NCI-H1694 treated with DMSO at 0.1 percent for 48 hours (cell line): ENCODE measurements at regions not wholly inside any gene's neighbourhood (a gene's known extent, or its start where the extent isn't known, plus 50 kb on each side); places are given as distances from the start of the nearest gene placed in this dataset.

Experiments
- DNase-seq: peaks from one replicate; lab custom pipeline; 2025; lab: John Stamatoyannopoulos, UW

DNA sequence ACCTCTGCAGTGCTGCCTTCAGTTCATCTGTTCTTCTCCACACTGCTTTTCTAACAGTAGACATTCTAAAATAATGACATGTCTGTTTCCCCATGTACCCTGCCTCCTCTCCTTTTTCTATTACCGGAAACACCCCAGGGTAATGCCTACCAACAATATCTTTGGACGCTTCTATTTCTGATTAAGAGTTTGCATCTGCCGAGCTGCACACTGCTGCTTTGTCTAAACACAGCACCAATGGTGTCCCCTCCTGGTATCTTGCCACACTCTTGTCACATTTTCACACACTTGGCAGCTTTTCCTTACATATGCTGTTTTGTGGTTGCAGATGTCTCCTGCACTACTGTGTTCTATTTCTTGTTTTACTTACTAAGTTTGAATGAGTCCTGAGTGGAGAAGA is 288.8 kb downstream of the GRIA2 start:
- DNase-seq = no peak

DNA sequence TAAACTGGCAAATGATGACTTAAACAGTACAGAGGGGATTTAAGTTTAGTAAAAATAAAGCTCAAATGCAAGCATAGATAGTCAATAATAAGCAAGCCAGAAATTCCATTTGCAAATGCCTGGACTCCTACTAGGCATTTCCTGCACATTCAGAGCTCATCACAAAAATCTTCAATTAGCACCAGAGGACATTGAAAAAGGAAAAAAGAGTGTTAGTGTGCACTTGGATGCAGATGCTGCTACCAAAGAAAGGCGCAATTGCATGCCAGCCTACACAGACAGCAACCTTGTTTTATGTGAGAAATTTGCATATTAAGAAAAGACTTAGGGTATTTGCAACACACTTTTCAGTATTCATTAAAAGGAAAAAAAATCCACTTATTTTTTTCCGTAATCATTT is 282.1 kb downstream of the GRIA2 start:
- no peak for DNase-seq

DNA sequence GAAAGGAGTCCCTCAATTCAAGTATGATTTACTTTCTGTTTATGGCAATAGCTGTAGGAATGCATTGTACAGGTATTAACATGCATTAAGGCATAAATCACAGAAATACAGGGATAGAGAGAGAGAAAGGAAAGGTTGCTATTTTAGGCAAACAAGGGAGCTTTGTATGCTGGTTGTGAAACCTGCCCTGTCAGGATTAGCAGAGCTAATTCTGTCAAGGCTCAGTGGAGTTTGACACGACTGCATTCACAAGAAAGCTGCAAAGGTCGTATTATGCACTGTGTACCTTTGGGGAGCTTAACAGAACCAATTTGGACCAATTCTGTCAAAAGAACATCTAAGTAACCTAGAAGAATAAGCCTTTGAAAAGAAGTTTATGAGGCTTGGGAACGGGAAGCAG is 239.3 kb downstream of the GRIA2 start:
- DNase-seq = no peak

DNA sequence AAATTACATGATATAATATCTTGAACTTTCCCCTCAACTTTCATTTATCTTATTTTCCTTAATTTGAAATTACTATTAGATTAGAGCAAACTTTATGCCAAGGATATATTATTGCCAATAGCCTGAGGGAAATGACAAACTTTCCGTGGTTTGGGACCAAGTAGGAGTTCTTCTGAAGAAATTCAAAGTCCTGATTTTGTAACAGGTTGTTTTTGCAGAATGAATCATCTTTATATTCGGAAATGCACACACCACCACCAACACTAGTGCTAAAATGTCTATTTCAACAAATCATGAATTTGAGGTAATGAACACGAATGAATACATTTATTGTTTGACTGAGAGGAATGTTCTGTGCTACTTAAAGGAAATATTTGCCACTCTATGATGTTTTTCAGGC is 226.7 kb downstream of the GRIA2 start:
- DNase-seq = no peak

DNA sequence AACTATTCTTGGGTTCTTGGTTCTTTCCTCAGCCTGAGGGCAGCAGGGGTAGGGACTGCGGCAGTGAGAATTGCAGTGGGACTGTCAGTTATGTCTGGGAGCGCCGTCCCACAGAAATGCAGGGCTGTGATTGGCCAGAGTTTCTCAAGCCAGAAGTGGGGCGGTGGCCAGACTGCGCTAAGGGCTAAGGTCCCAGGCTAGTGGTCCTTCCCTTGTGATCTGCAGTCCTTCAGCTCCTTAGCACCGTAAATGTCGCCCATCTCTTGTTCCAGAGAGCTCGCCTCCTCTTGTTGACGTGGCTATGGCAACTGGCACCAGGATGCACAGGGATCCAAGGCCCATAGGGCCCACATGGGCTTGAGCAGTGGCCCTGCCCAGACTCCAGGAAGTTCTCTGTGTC is 223.5 kb downstream of the GRIA2 start:
- DNase-seq = no peak

DNA sequence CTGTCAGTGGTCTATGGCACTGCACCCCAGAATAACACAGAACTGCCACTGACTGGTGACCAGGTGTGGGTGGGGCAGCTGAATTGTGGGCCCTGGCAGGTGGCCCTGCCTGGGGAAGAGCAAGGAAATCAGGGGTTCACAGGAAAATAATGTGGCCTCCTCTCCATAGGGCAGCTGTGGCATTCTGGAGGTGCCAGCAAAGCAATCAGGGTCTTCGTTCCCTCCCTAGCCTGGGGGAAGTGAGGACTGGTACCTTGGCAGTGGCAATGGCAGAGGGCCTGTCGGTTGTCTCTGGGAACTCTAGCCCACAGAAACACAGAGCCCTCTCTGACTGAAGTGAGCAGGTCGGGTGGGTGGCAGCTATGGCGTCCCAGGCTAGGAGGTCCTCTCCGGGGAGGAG is 223.0 kb downstream of the GRIA2 start:
- DNase-seq = no peak

DNA sequence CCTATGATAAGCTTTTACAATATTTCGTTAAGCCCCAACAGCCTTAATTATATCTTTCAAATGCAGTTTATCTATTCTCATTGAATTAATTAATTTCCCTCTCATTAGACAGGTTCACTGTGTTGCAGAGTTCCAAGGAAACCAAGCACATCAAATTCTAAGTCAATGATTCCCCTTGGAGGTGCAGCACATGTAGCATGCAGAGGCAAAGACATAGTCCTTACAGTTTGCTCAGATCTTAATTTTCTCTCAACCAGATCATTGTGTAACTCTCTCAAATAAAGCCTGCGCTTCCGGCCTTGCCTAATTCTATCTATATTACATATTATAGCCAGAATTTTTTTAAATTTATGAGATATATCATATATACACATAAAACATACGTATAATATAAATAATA is 205.4 kb downstream of the GRIA2 start:
- no peak for DNase-seq

DNA sequence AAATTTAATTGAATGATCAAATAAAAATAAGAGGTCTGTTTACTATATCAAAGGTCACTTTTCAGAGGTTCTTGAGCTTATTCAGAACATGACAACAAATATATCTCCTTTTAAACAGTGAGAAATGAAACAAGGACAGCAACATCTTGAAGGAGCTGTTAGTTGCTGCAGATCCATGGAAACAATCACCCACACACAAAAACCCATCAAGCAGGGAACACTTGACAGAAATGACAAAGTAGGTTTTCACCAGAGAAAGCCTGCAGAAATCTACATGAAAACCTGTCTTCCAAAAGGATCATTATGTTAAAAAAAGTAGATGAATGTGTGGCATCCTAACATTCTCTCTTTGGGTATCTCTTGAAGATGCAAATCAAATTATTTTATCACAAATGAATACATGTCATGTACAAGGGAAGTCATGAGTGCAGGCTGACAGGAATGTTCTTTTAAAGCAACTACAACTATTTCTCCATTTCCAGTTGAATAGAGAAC is 203.0 kb downstream of the GRIA2 start:
- DNase-seq = no peak

DNA sequence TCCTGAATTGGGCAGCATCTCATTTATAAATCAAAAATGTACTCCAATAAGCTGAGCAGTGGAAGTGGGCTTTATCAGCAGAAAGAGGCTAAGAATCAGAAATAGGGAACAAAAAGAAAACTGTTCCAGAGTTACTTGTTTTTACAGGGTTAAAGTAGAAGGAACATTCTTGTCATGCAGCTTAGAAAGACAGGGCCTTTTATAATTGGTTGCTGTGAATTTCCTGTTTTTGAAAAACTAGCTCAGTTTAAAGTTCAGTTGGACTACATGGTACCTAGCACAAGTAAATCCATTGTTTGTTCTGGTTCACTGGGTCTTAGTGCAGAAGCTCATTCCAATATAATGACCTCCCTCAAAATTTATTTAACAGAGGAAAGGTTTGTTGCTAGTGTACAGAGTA is 200.8 kb downstream of the GRIA2 start:
- no peak for DNase-seq
